ENCODE measurements at regions not wholly inside any gene's neighbourhood (a gene's known extent, or its start where the extent isn't known, plus 50 kb on each side); places are given as distances from the start of the nearest gene placed in this dataset.

GRCh38 chr3:177550667-177551066 lies 353.4 kb upstream of the TBL1XR1 start:
- DNase-seq = no peak

GRCh38 chr3:177551431-177551836 lies 354.2 kb upstream of the TBL1XR1 start:
- DNase-seq = no peak

- DNase-seq = no peak
These were observed 354.8 kb upstream of the TBL1XR1 start for GRCh38 chr3:177552051-177552450.

- DNase-seq = no peak
These were observed 355.7 kb upstream of the TBL1XR1 start for GRCh38 chr3:177553012-177553411.

GRCh38 chr3:177553579-177553978 lies 356.3 kb upstream of the TBL1XR1 start:
- no peak for DNase-seq

- no peak for DNase-seq
These were observed 357.8 kb upstream of the TBL1XR1 start for GRCh38 chr3:177554895-177555759.

GRCh38 chr3:177557548-177557947 lies 360.3 kb upstream of the TBL1XR1 start:
- DNase-seq = no peak

- no peak for DNase-seq
These were observed 364.1 kb upstream of the TBL1XR1 start for GRCh38 chr3:177561365-177561764.

- DNase-seq = peak; percentile 37
These were observed 364.6 kb upstream of the TBL1XR1 start for GRCh38 chr3:177561769-177562392.

- DNase-seq = no peak
These were observed 366.0 kb upstream of the TBL1XR1 start for GRCh38 chr3:177563243-177563780.

- DNase-seq = no peak
These were observed 366.5 kb upstream of the TBL1XR1 start for GRCh38 chr3:177563792-177564191.

- no peak for DNase-seq
These were observed 368.7 kb upstream of the TBL1XR1 start for GRCh38 chr3:177565981-177566380.

- DNase-seq = no peak
These were observed 370.6 kb upstream of the TBL1XR1 start for GRCh38 chr3:177567833-177568232.

GRCh38 chr3:177569193-177569592 lies 371.9 kb upstream of the TBL1XR1 start:
- DNase-seq = no peak

- DNase-seq = no peak
These were observed 372.8 kb upstream of the TBL1XR1 start for GRCh38 chr3:177569875-177570657.

GRCh38 chr3:177571271-177571943 lies 374.1 kb upstream of the TBL1XR1 start:
- no peak for DNase-seq

GRCh38 chr3:177571944-177572315 lies 374.6 kb upstream of the TBL1XR1 start:
- no peak for DNase-seq

- DNase-seq = no peak
These were observed 377.1 kb upstream of the TBL1XR1 start for GRCh38 chr3:177574222-177574856.

GRCh38 chr3:177576746-177577145 lies 379.5 kb upstream of the TBL1XR1 start:
- no peak for DNase-seq

- no peak for DNase-seq
These were observed 381.2 kb upstream of the TBL1XR1 start for GRCh38 chr3:177578488-177578887.

- no peak for DNase-seq
These were observed 382.1 kb upstream of the TBL1XR1 start for GRCh38 chr3:177579419-177579818.

GRCh38 chr3:177580437-177580836 lies 383.2 kb upstream of the TBL1XR1 start:
- DNase-seq = no peak

Data from retina (tissue), 1 donor.